OCI-LY1 (cell line): ENCODE measurements at regions not wholly inside any gene's neighbourhood (a gene's known extent, or its start where the extent isn't known, plus 50 kb on each side); places are given as distances from the start of the nearest gene placed in this dataset.

Experiments used
- CTCF ChIP-seq: fragments of 200-600 bp; sonication (generic), shearing (Covaris generic); IDR thresholded peaks from 2 replicates; pipeline ENCODE4 v1.5.1; 2017; ENCODE audit warnings: mild to moderate bottlenecking, antibody characterized with exemption, low read length, moderate library complexity, mixed read lengths
- EZH2 ChIP-seq: fragments of 200-600 bp; sonication (generic), shearing (Covaris generic); IDR thresholded peaks from 2 replicates; pipeline ENCODE4 v1.8.0; 2017; ENCODE audit warnings: borderline replicate concordance, mixed run types, mild to moderate bottlenecking, antibody characterized with exemption, low read length, moderate library complexity, mixed read lengths

- no peak for TF ChIP-seq CTCF
- TF ChIP-seq EZH2, result no peak
Measured at GRCh38 chr10:131618587-131619267, 282.1 kb upstream of the PPP2R2D start.
